ENCODE measurements at regions not wholly inside any gene's neighbourhood (a gene's known extent, or its start where the extent isn't known, plus 50 kb on each side); places are given as distances from the start of the nearest gene placed in this dataset.

GRCh38 chr13:111880185-111880584 is 186.8 kb upstream of the SOX1 start:
- TF ChIP-seq ZFX (IDR thresholded peaks at IDR 0.05) (no peak), CTCF (conservative IDR thresholded peaks at IDR 0.05) (no peak)
- H3K27ac ChIP-seq = no peak overlapping the region

GRCh38 chr13:111881700-111882099 is 185.2 kb upstream of the SOX1 start:
- TF ChIP-seq CTCF (conservative IDR thresholded peaks at IDR 0.05) (no peak), ZFX (IDR thresholded peaks at IDR 0.05) (no peak)
- H3K27ac ChIP-seq = no peak overlapping the region

GRCh38 chr13:111882351-111882750 is 184.6 kb upstream of the SOX1 start:
- TF ChIP-seq CTCF (conservative IDR thresholded peaks at IDR 0.05) (no peak), ZFX (IDR thresholded peaks at IDR 0.05) (no peak)
- H3K27ac ChIP-seq = no peak overlapping the region

GRCh38 chr13:111883571-111884343 is 183.2 kb upstream of the SOX1 start:
- no peak overlapping the region for H3K27ac ChIP-seq
- TF ChIP-seq CTCF (conservative IDR thresholded peaks at IDR 0.05) (no peak), ZFX (IDR thresholded peaks at IDR 0.05) (no peak)

GRCh38 chr13:111886217-111886945 is 180.6 kb upstream of the SOX1 start:
- no peak for TF ChIP-seq ZFX (IDR thresholded peaks at IDR 0.05)
- no peak for TF ChIP-seq CTCF (conservative IDR thresholded peaks at IDR 0.05)
- H3K27ac ChIP-seq = no peak overlapping the region

GRCh38 chr13:111893071-111893606 is 173.8 kb upstream of the SOX1 start:
- TF ChIP-seq CTCF (conservative IDR thresholded peaks at IDR 0.05) (no peak), ZFX (IDR thresholded peaks at IDR 0.05) (no peak)
- no peak overlapping the region for H3K27ac ChIP-seq

Measured in C4-2B (cell line).